Astrocyte of the spinal cord (primary cell): ENCODE measurements at regions not wholly inside any gene's neighbourhood (a gene's known extent, or its start where the extent isn't known, plus 50 kb on each side); places are given as distances from the start of the nearest gene placed in this dataset.

Source experiments
- DNase-seq: peaks from one replicate; pipeline ENCODE4 v3.0.0; 2011; ENCODE audit warnings: low read depth, low spot score
- H3K4me3 ChIP-seq: 2 replicates; pipeline ENCODE4 v1.5.1; 2011; ENCODE audit warnings: low read depth, mild to moderate bottlenecking, low read length, moderate library complexity
- in situ Hi-C: cut with HindIII; loops from 2 replicates; pipeline ENCODE4 v1.10.0; 2017; ENCODE audit warnings: low sequenced_read_pairs
- TF ChIP-seq, protein P1 (sequence below): IDR thresholded peaks from 2 replicates; pipeline ENCODE4 v1.5.1; 2012; ENCODE audit warnings: low read depth, mild to moderate bottlenecking, low read length, inconsistent platforms

DNA sequence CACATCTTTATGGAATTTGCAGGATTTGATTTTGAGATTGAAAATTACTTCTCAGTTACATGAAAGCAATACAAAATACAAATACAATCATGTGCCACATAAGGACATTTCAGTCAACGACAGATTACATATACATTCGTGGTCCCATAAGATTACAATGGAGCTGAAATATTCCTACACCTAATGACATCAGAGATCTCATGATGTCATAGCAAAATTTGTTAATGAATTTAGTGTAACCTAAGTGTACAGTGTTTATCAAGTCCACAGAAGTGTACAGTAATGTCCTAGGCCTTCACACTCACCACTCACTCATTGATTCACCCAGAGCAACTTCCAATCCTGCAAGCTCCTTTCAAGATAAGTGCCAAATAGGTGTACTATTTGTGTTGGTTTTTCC is 126.5 kb downstream of the GPAM start:
- H3K4me3 ChIP-seq = no peak overlapping the region
- TF ChIP-seq, protein P1, sequence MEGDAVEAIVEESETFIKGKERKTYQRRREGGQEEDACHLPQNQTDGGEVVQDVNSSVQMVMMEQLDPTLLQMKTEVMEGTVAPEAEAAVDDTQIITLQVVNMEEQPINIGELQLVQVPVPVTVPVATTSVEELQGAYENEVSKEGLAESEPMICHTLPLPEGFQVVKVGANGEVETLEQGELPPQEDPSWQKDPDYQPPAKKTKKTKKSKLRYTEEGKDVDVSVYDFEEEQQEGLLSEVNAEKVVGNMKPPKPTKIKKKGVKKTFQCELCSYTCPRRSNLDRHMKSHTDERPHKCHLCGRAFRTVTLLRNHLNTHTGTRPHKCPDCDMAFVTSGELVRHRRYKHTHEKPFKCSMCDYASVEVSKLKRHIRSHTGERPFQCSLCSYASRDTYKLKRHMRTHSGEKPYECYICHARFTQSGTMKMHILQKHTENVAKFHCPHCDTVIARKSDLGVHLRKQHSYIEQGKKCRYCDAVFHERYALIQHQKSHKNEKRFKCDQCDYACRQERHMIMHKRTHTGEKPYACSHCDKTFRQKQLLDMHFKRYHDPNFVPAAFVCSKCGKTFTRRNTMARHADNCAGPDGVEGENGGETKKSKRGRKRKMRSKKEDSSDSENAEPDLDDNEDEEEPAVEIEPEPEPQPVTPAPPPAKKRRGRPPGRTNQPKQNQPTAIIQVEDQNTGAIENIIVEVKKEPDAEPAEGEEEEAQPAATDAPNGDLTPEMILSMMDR = no peak
- in situ Hi-C loops = no loop called here
- no peak for DNase-seq

DNA sequence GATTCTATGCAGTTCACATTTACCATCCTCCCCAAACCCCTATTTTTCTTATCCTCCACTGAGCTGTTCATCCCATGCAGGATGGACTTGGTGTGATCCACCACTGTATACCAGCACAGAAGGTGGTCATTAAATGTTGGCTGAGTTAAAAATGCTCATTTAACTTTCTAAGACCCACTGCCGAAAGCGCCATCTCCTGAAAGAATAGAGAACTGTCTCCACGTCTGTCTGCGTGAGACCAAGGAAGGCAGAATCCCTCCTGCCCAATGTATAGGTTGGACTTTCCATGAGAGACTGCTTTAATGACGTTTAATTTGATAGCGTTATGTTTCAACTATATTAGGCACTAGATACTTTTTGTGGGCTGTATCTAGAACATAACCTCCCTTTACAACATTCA is 124.3 kb downstream of the GPAM start:
- TF ChIP-seq, protein P1 = no peak
- H3K4me3 ChIP-seq = no peak overlapping the region
- in situ Hi-C loops = no loop called here
- DNase-seq = no peak

- in situ Hi-C loops = no loop called here
- DNase-seq = no peak
- TF ChIP-seq, protein P1 = no peak
- H3K4me3 ChIP-seq = no peak overlapping the region
Measured at GRCh38 chr10:112071596-112072133, 111.9 kb downstream of the GPAM start.

GRCh38 chr10:112078003-112078402 is 105.6 kb downstream of the GPAM start:
- TF ChIP-seq, protein P1 = no peak
- in situ Hi-C loops = no loop called here
- H3K4me3 ChIP-seq = no peak overlapping the region
- no peak for DNase-seq

GRCh38 chr10:112080231-112080630 is 103.3 kb downstream of the GPAM start:
- no peak overlapping the region for H3K4me3 ChIP-seq
- TF ChIP-seq, protein P1 = no peak
- no peak for DNase-seq
- in situ Hi-C loops = no loop called here

DNA sequence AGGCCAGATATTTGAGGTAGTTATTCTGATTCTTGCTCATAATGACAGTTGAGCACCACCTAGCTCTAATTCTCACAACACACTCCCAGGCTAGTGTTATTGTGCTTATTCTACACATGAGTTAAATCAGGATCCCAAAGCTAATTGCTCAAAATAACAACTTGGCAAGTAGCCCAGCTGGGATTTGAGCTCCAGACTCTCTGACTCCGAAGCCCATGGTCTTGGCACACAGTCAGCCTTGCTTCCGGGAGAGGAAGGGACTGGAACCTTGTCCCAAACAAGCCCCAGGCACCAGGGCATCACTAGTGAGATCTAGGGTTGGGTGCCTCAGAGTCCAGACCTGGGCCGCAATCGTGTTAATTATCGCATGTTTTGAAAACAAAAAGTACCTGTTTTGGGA is 101.4 kb downstream of the GPAM start:
- in situ Hi-C loops = no loop called here
- no peak for DNase-seq
- TF ChIP-seq, protein P1 = no peak
- no peak overlapping the region for H3K4me3 ChIP-seq

DNA sequence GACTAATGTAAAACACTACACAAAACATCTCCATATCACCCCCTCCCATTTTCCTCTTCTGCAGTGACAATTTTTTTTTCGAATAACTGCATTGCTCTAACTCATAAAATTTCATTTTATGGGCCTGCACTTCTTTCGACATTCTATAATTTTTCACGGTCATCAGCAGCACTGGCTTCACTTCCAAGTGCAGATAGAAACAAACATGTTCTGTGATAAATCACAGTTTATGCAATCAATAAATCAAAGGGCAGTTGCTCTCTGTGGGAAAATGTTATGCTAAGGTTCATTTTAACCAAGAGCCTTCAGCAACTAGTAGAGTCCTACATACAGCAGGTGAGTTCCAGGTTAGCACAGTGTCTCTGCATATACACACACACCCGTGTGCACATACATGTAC is 100.1 kb downstream of the GPAM start:
- no peak overlapping the region for H3K4me3 ChIP-seq
- TF ChIP-seq, protein P1 = no peak
- in situ Hi-C loops = no loop called here
- no peak for DNase-seq
